Kidney epithelial cell (primary cell): ENCODE measurements at regions not wholly inside any gene's neighbourhood (a gene's known extent, or its start where the extent isn't known, plus 50 kb on each side); places are given as distances from the start of the nearest gene placed in this dataset.
A peak's percentile ranks its signal among the peaks of the same experiment; 100 is the strongest.

Experiments
- DNase-seq: peaks from one replicate; pipeline ENCODE4 v3.0.0-alpha.2; 2010; ENCODE audit warnings: low read depth
- H3K27me3 ChIP-seq: 2 replicates; pipeline ENCODE4 v1.6.0; 2011; ENCODE audit warnings: low read length; ENCODE audit not compliant: control insufficient read depth, insufficient read depth
- H3K36me3 ChIP-seq: 2 replicates; pipeline ENCODE4 v1.5.1; 2011; ENCODE audit warnings: low read length; ENCODE audit not compliant: control insufficient read depth, insufficient read depth
- H3K4me3 ChIP-seq: 2 replicates; pipeline ENCODE4 v1.5.1; 2011; ENCODE audit warnings: low read depth, mild to moderate bottlenecking, control low read depth, low read length
- CTCF ChIP-seq: IDR thresholded peaks from 2 replicates; pipeline ENCODE4 v1.5.1; 2011; ENCODE audit warnings: mild to moderate bottlenecking, moderate library complexity, low read length, control low read depth, inconsistent platforms; ENCODE audit not compliant: insufficient read depth, poor library complexity, severe bottlenecking

DNA sequence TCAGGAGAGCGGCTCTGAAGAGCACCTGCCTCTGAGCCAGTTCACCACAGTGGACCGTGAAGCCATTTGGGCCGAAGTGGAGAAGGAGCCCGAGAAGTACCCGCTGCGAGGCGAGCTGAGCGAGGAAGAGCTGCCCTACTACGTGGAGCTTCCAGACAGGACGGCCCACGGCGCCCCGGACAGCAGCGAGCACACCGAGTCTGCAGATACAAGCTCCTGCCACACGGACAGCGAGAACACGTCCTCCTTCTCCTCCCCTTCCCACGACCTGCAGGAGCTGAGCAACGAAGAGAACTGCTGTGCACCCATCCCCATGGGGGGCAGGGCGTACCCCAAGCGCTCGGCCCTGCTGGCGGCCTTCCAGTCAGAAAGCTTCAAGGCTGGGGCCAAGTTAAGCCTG, 74.9 kb upstream of the MORC3 start:
- Histone ChIP-seq H3K27me3 (no peaks in the 10 kb centered on the region), H3K36me3 (peaks cover 1% of the 10 kb centered on the region), H3K4me3 (no peak overlapping the region)
- DNase-seq, result no peak
- no peak for TF ChIP-seq CTCF

DNA sequence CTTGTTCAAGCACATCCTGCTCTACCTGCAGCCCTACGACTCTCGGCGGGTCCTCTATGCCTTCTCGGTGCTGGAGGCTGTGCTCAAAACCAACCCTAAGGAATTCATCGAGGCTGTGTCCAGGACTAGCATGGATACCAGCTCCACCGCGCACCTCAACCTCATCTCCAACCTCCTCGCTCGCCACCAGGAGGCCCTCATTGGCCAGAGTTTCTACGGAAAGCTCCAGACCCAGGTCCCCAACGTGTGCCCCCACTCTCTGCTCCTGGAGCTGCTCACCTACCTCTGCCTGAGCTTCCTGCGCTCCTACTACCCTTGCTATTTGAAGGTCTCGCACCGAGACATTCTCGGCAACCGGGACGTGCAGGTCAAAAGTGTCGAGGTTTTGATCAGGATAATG, 74.3 kb upstream of the MORC3 start:
- H3K36me3 ChIP-seq, result peaks cover 1% of the 10 kb centered on the region
- no peak for TF ChIP-seq CTCF
- H3K4me3 ChIP-seq, result no peak overlapping the region
- no peak for DNase-seq
- no peaks in the 10 kb centered on the region for H3K27me3 ChIP-seq

GRCh38 chr21:36246080-36246631, 73.8 kb upstream of the MORC3 start:
- peak; percentile 43 for DNase-seq
- Histone ChIP-seq H3K27me3 (no peaks in the 10 kb centered on the region), H3K4me3 (no peak overlapping the region), H3K36me3 (peaks cover 1% of the 10 kb centered on the region)
- no peak for TF ChIP-seq CTCF

GRCh38 chr21:36247316-36248010, 72.5 kb upstream of the MORC3 start:
- Histone ChIP-seq H3K36me3 (peaks cover 1% of the 10 kb centered on the region), H3K4me3 (no peak overlapping the region), H3K27me3 (no peaks in the 10 kb centered on the region)
- no peak for TF ChIP-seq CTCF
- no peak for DNase-seq

- H3K36me3 ChIP-seq, result peaks cover 2% of the 10 kb centered on the region
- DNase-seq, result no peak
- no peaks in the 10 kb centered on the region for H3K27me3 ChIP-seq
- no peak overlapping the region for H3K4me3 ChIP-seq
- no peak for TF ChIP-seq CTCF
These were observed 70.2 kb upstream of the MORC3 start for GRCh38 chr21:36249576-36250422.
